ENCODE measurements at regions not wholly inside any gene's neighbourhood (a gene's known extent, or its start where the extent isn't known, plus 50 kb on each side); places are given as distances from the start of the nearest gene placed in this dataset.

- TF ChIP-seq TAF1 (IDR thresholded peaks at IDR 0.05; ENCODE audit: low read depth), result no peak
- TF ChIP-seq MAX (IDR thresholded peaks at IDR 0.05), result no peak
- TF ChIP-seq, protein P1, sequence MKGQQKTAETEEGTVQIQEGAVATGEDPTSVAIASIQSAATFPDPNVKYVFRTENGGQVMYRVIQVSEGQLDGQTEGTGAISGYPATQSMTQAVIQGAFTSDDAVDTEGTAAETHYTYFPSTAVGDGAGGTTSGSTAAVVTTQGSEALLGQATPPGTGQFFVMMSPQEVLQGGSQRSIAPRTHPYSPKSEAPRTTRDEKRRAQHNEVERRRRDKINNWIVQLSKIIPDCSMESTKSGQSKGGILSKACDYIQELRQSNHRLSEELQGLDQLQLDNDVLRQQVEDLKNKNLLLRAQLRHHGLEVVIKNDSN (IDR thresholded peaks at IDR 0.05), result no peak
- TF ChIP-seq FOXM1 (IDR thresholded peaks at IDR 0.05; ENCODE audit: borderline replicate concordance, low read depth), result no peak
- no peak for TF ChIP-seq ZBTB7A (IDR thresholded peaks at IDR 0.05; ENCODE audit: low read depth)
- no peak for TF ChIP-seq CEBPB (IDR thresholded peaks at IDR 0.05)
- no peak for TF ChIP-seq TEAD4 (IDR thresholded peaks at IDR 0.05)
- no peak for TF ChIP-seq CREB1 (IDR thresholded peaks at IDR 0.05; ENCODE audit: low read depth)
- no peak for TF ChIP-seq YY1 (IDR thresholded peaks at IDR 0.05; ENCODE audit: low read depth)
- TF ChIP-seq RAD21 (IDR thresholded peaks at IDR 0.05; ENCODE audit: low read depth), result no peak
- TF ChIP-seq, protein P2, sequence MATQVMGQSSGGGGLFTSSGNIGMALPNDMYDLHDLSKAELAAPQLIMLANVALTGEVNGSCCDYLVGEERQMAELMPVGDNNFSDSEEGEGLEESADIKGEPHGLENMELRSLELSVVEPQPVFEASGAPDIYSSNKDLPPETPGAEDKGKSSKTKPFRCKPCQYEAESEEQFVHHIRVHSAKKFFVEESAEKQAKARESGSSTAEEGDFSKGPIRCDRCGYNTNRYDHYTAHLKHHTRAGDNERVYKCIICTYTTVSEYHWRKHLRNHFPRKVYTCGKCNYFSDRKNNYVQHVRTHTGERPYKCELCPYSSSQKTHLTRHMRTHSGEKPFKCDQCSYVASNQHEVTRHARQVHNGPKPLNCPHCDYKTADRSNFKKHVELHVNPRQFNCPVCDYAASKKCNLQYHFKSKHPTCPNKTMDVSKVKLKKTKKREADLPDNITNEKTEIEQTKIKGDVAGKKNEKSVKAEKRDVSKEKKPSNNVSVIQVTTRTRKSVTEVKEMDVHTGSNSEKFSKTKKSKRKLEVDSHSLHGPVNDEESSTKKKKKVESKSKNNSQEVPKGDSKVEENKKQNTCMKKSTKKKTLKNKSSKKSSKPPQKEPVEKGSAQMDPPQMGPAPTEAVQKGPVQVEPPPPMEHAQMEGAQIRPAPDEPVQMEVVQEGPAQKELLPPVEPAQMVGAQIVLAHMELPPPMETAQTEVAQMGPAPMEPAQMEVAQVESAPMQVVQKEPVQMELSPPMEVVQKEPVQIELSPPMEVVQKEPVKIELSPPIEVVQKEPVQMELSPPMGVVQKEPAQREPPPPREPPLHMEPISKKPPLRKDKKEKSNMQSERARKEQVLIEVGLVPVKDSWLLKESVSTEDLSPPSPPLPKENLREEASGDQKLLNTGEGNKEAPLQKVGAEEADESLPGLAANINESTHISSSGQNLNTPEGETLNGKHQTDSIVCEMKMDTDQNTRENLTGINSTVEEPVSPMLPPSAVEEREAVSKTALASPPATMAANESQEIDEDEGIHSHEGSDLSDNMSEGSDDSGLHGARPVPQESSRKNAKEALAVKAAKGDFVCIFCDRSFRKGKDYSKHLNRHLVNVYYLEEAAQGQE (IDR thresholded peaks at IDR 0.05; ENCODE audit: low read depth), result no peak
- no peak for TF ChIP-seq TCF12 (IDR thresholded peaks at IDR 0.05; ENCODE audit: low read depth)
- TF ChIP-seq EGR1 (IDR thresholded peaks at IDR 0.05), result no peak
These were observed 77.9 kb downstream of the MRPL32 start for GRCh38 chr7:43010061-43010460.

DNA sequence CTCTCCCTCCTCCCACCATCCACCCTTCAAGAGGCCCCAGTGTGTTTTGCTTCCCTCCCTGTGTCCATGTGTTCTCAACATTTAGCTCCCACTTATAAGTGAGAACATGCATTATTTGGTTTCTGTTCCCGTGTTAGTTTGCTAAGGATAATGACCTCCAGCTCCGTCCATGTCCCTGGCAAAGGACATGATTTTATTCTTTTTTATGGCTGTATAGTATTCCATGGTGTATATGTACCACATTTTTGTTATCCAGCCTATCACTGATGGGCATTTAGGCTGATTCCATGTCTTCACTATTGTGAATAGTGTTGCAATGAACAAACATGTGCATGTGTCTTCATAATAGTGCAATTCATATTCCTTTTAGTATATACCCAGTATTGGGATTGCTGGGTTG is 79.7 kb downstream of the MRPL32 start:
- no peak for TF ChIP-seq EP300 (IDR thresholded peaks at IDR 0.05; ENCODE audit: borderline replicate concordance)
- TF ChIP-seq NFIC (IDR thresholded peaks at IDR 0.05), result no peak
- no peak for TF ChIP-seq YY1 (IDR thresholded peaks at IDR 0.05; ENCODE audit: low read depth)
- no peak for TF ChIP-seq ZBTB7A (IDR thresholded peaks at IDR 0.05; ENCODE audit: low read depth)
- no peak for TF ChIP-seq FOXM1 (IDR thresholded peaks at IDR 0.05; ENCODE audit: borderline replicate concordance, low read depth)
- TF ChIP-seq EGR1 (IDR thresholded peaks at IDR 0.05), result no peak
- TF ChIP-seq RAD21 (IDR thresholded peaks at IDR 0.05; ENCODE audit: low read depth), result no peak
- TF ChIP-seq TCF12 (IDR thresholded peaks at IDR 0.05; ENCODE audit: low read depth), result no peak
- no peak for TF ChIP-seq CREB1 (IDR thresholded peaks at IDR 0.05; ENCODE audit: low read depth)
- TF ChIP-seq TEAD4 (IDR thresholded peaks at IDR 0.05), result no peak

DNA sequence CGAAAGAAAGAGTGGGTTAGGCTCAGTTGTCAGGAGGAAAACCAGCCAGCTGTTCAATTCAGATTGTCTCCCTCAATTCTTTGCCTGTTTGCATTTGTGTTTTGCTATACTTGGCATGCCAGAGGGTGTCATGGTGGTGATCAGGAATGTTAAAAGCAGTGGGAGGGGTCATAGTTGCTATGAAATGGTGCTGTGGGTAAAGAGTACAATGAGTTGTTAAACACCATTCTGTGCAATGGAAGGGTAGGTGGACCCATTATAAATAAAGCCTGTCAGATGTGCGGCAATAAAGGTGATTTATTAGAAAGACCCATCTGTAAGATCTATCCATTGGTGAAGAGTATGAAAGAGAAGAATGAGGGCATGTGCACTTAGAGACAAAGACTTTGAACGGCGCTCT is 82.2 kb downstream of the MRPL32 start:
- peak; percentile 31; the same call in 1 of the 2 replicates for TF ChIP-seq FOXM1 (IDR thresholded peaks at IDR 0.05; ENCODE audit: borderline replicate concordance, low read depth)
- peak; percentile 79 for TF ChIP-seq TEAD4 (IDR thresholded peaks at IDR 0.05)
- peak; percentile 73 for TF ChIP-seq EP300 (IDR thresholded peaks at IDR 0.05; ENCODE audit: borderline replicate concordance)
- TF ChIP-seq TAF1 (IDR thresholded peaks at IDR 0.05; ENCODE audit: low read depth), result no peak
- TF ChIP-seq RAD21 (IDR thresholded peaks at IDR 0.05; ENCODE audit: low read depth), result no peak
- TF ChIP-seq, protein P2 (IDR thresholded peaks at IDR 0.05; ENCODE audit: low read depth), result no peak
- no peak for TF ChIP-seq CREB1 (IDR thresholded peaks at IDR 0.05; ENCODE audit: low read depth)
- TF ChIP-seq TCF12 (IDR thresholded peaks at IDR 0.05; ENCODE audit: low read depth), result peak; percentile 55; the same call in 1 of the 2 replicates
- TF ChIP-seq CEBPB (IDR thresholded peaks at IDR 0.05), result no peak
- TF ChIP-seq NFIC (IDR thresholded peaks at IDR 0.05), result no peak
- 0 out of 2 replicates have a peak, but pooled peaks have one; percentile 12 for TF ChIP-seq MAX (IDR thresholded peaks at IDR 0.05)
- TF ChIP-seq YY1 (IDR thresholded peaks at IDR 0.05; ENCODE audit: low read depth), result no peak

- TF ChIP-seq TEAD4 (IDR thresholded peaks at IDR 0.05), result no peak
- TF ChIP-seq EGR1 (IDR thresholded peaks at IDR 0.05), result no peak
- no peak for TF ChIP-seq ZBTB7A (IDR thresholded peaks at IDR 0.05; ENCODE audit: low read depth)
- TF ChIP-seq EP300 (IDR thresholded peaks at IDR 0.05; ENCODE audit: borderline replicate concordance), result no peak
- no peak for TF ChIP-seq NFIC (IDR thresholded peaks at IDR 0.05)
- no peak for TF ChIP-seq FOXM1 (IDR thresholded peaks at IDR 0.05; ENCODE audit: borderline replicate concordance, low read depth)
- TF ChIP-seq, protein P2 (IDR thresholded peaks at IDR 0.05; ENCODE audit: low read depth), result no peak
- TF ChIP-seq RAD21 (IDR thresholded peaks at IDR 0.05; ENCODE audit: low read depth), result no peak
- no peak for TF ChIP-seq YY1 (IDR thresholded peaks at IDR 0.05; ENCODE audit: low read depth)
- TF ChIP-seq MAX (IDR thresholded peaks at IDR 0.05), result no peak
- TF ChIP-seq, protein P1 (IDR thresholded peaks at IDR 0.05), result no peak
- TF ChIP-seq TCF12 (IDR thresholded peaks at IDR 0.05; ENCODE audit: low read depth), result no peak
- TF ChIP-seq CREB1 (IDR thresholded peaks at IDR 0.05; ENCODE audit: low read depth), result no peak
- no peak for TF ChIP-seq CEBPB (IDR thresholded peaks at IDR 0.05)
- no peak for TF ChIP-seq TAF1 (IDR thresholded peaks at IDR 0.05; ENCODE audit: low read depth)
These were observed 83.1 kb downstream of the MRPL32 start for GRCh38 chr7:43015301-43015700.

Data from Ishikawa (cell line).